ENCODE measurements at regions not wholly inside any gene's neighbourhood (a gene's known extent, or its start where the extent isn't known, plus 50 kb on each side); places are given as distances from the start of the nearest gene placed in this dataset.
"Not testable (repeated sequence)": the region's sequence is repeated elsewhere in the genome, so short reads cannot be mapped to it uniquely, and the experiment has no call there.

GRCh38 chr15:26232691-26233090 lies 369.6 kb upstream of the ATP10A start:
- intact Hi-C loops (cut with micrococcal nuclease) = no loop called here
- no peaks in the 10 kb centered on the region for H3K4me1 ChIP-seq
- H3K9me3 ChIP-seq (replicated peaks) = no peaks in the 10 kb centered on the region
- H3K4me3 ChIP-seq = no peak overlapping the region
- DNase-seq = no peak
- no peaks in the 10 kb centered on the region for H3K27me3 ChIP-seq (ENCODE audit: low read depth)
- TF ChIP-seq CTCF (IDR thresholded peaks at IDR 0.05; ENCODE audit: borderline replicate concordance) = no peak
- H3K36me3 ChIP-seq = no peaks in the 10 kb centered on the region
- no peak overlapping the region for H3K27ac ChIP-seq (replicated peaks)

- Histone ChIP-seq H3K27me3 (ENCODE audit: low read depth) (no peaks in the 10 kb centered on the region), H3K27ac (replicated peaks) (no peak overlapping the region), H3K9me3 (replicated peaks) (no peaks in the 10 kb centered on the region), H3K4me3 (no peak overlapping the region), H3K4me1 (no peaks in the 10 kb centered on the region), H3K36me3 (no peaks in the 10 kb centered on the region)
- no peak for TF ChIP-seq CTCF (IDR thresholded peaks at IDR 0.05; ENCODE audit: borderline replicate concordance)
- intact Hi-C loops (cut with micrococcal nuclease) = no loop called here
- DNase-seq = no peak
Observed at GRCh38 chr15:26231096-26231495, 368.0 kb upstream of the ATP10A start.

GRCh38 chr15:26224266-26224665 lies 361.1 kb upstream of the ATP10A start:
- H3K9me3 ChIP-seq (replicated peaks) = no peaks in the 10 kb centered on the region
- no peaks in the 10 kb centered on the region for H3K27me3 ChIP-seq (ENCODE audit: low read depth)
- no peak overlapping the region for H3K27ac ChIP-seq (replicated peaks)
- intact Hi-C loops (cut with micrococcal nuclease) = no loop called here
- no peak overlapping the region for H3K4me3 ChIP-seq
- no peaks in the 10 kb centered on the region for H3K36me3 ChIP-seq
- no peak for DNase-seq
- H3K4me1 ChIP-seq = no peaks in the 10 kb centered on the region
- no peak for TF ChIP-seq CTCF (IDR thresholded peaks at IDR 0.05; ENCODE audit: borderline replicate concordance)

GRCh38 chr15:26223720-26224119 lies 360.6 kb upstream of the ATP10A start:
- Histone ChIP-seq H3K9me3 (replicated peaks) (no peaks in the 10 kb centered on the region), H3K27ac (replicated peaks) (no peak overlapping the region), H3K4me3 (no peak overlapping the region), H3K36me3 (no peaks in the 10 kb centered on the region), H3K27me3 (ENCODE audit: low read depth) (no peaks in the 10 kb centered on the region), H3K4me1 (no peaks in the 10 kb centered on the region)
- intact Hi-C loops (cut with micrococcal nuclease) = no loop called here
- no peak for DNase-seq
- no peak for TF ChIP-seq CTCF (IDR thresholded peaks at IDR 0.05; ENCODE audit: borderline replicate concordance)

- H3K4me1 ChIP-seq = no peaks in the 10 kb centered on the region
- H3K27me3 ChIP-seq (ENCODE audit: low read depth) = no peaks in the 10 kb centered on the region
- no peaks in the 10 kb centered on the region for H3K9me3 ChIP-seq (replicated peaks)
- no peak overlapping the region for H3K4me3 ChIP-seq
- DNase-seq = no peak
- H3K36me3 ChIP-seq = no peaks in the 10 kb centered on the region
- H3K27ac ChIP-seq (replicated peaks) = no peak overlapping the region
- TF ChIP-seq CTCF (IDR thresholded peaks at IDR 0.05; ENCODE audit: borderline replicate concordance) = no peak
- intact Hi-C loops (cut with micrococcal nuclease) = no loop called here
Observed at GRCh38 chr15:26222781-26223180, 359.7 kb upstream of the ATP10A start.

- H3K27me3 ChIP-seq (ENCODE audit: low read depth); intact Hi-C loops (cut with micrococcal nuclease); H3K27ac ChIP-seq (replicated peaks); H3K9me3 ChIP-seq (replicated peaks); H3K4me1 ChIP-seq; H3K36me3 ChIP-seq; DNase-seq; H3K4me3 ChIP-seq: not testable (repeated sequence)
Observed at GRCh38 chr15:26217043-26217442, 353.9 kb upstream of the ATP10A start.

Data from left ventricle myocardium inferior (tissue), 1 donor.